ENCODE measurements at regions not wholly inside any gene's neighbourhood (a gene's known extent, or its start where the extent isn't known, plus 50 kb on each side); places are given as distances from the start of the nearest gene placed in this dataset.

DNA sequence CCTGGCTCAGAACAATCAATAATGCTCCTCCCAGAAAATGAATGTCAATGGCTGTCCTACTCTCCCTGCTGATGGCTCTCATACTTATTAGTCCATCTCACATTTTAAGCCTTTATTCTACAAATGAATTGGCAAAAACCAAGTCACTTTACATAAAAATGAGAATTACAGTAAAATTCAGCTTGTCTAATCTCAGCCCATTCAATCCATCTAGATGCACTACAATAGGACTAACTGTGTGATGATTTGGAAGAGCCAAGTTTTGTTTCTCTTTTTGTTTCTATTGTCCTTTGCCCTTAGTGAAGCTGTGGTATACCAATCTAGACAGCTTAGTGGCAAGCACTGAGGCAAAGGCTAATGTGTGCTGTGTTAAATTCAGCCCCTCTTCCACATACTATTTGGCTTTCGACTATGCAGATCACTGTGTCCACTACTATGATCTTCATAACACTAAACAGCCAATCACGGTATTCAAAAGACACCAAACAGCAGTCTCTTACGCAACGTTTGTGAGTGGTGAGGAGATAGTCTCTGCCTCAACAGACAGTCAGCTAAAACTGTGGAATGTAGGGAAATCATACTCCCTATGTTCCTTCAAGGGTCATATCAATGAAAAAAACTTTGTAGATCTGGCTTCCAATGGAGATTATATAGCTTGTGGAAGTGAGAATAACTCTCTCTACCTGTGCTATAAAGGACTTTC, 140.8 kb upstream of the ZNF462 start:
- no peak overlapping the region for H3K27ac ChIP-seq
- no peaks in the 10 kb centered on the region for H3K36me3 ChIP-seq
- H3K4me3 ChIP-seq: no peak overlapping the region
- no peak for DNase-seq
- no peaks in the 10 kb centered on the region for H3K27me3 ChIP-seq
- H3K4me1 ChIP-seq: peaks cover 0 to 8% (median 7%) of the 10 kb centered on the region in 4 donors
- in situ Hi-C loops (cut with MboI; ENCODE audit: low pct_ligation_motif_present in 1 of 4, low pct_unique_long_range_greater_than_20kb in 1 of 4, low sequenced_read_pairs in 3 of 4): no loop called here
- intact Hi-C loops (cut with DNase I; ENCODE audit: low total_unique reads): no loop called here
- TF ChIP-seq EP300 (IDR thresholded peaks at IDR 0.05; ENCODE audit: low read depth): no peak
- TF ChIP-seq POLR2AphosphoS5 (IDR thresholded peaks at IDR 0.05): no peak
- no peak for TF ChIP-seq POLR2A (IDR thresholded peaks at IDR 0.05)
- TF ChIP-seq CTCF (IDR thresholded peaks at IDR 0.05): no peak
- WGBS, 2 donors (ENCODE audit: low coverage in 1 of 2): 85 to 92% methylated on average over 2 to 4 of the region's 4 CpGs
- no peaks in the 10 kb centered on the region for H3K9me3 ChIP-seq

GRCh38 chr9:106723926-106724325, 139.0 kb upstream of the ZNF462 start:
- in situ Hi-C loops (cut with MboI; ENCODE audit: low pct_ligation_motif_present in 1 of 4, low pct_unique_long_range_greater_than_20kb in 1 of 4, low sequenced_read_pairs in 3 of 4): no loop called here
- TF ChIP-seq CTCF (IDR thresholded peaks at IDR 0.05) (no peak), POLR2AphosphoS5 (IDR thresholded peaks at IDR 0.05) (no peak), POLR2A (IDR thresholded peaks at IDR 0.05) (no peak), EP300 (IDR thresholded peaks at IDR 0.05; ENCODE audit: low read depth) (no peak)
- H3K4me3 ChIP-seq: no peak overlapping the region
- H3K4me1 ChIP-seq: no peaks in the 10 kb centered on the region
- DNase-seq: no peak
- no peak overlapping the region for H3K27ac ChIP-seq
- intact Hi-C loops (cut with DNase I; ENCODE audit: low total_unique reads): no loop called here
- H3K27me3 ChIP-seq: no peaks in the 10 kb centered on the region
- H3K9me3 ChIP-seq: no peaks in the 10 kb centered on the region
- H3K36me3 ChIP-seq: no peaks in the 10 kb centered on the region

DNA sequence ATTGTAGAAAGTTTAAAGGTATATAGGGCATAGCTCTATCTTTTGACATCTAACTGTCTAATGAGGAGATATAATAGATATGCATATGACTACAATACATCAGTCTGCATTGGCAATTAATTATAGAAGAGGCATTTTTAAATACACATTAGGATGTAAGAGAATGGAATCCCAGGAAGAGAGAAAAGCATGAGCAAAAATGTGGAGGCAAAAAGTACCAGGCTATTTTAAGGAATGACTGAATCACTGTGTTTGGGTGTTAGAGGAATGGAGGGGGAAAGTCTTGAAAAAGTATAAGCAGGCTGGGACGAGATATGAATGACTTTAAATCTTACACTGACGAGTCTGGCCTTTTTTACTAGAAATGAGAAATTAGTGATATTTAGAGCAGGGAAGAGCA, 138.4 kb upstream of the ZNF462 start:
- in situ Hi-C loops (cut with MboI; ENCODE audit: low pct_ligation_motif_present in 1 of 4, low pct_unique_long_range_greater_than_20kb in 1 of 4, low sequenced_read_pairs in 3 of 4) (no loop called here), intact Hi-C loops (cut with DNase I; ENCODE audit: low total_unique reads) (no loop called here)
- no peak for DNase-seq
- no peak overlapping the region for H3K4me3 ChIP-seq
- H3K36me3 ChIP-seq: no peaks in the 10 kb centered on the region
- TF ChIP-seq POLR2A (IDR thresholded peaks at IDR 0.05) (no peak), EP300 (IDR thresholded peaks at IDR 0.05; ENCODE audit: low read depth) (no peak), POLR2AphosphoS5 (IDR thresholded peaks at IDR 0.05) (no peak), CTCF (IDR thresholded peaks at IDR 0.05) (no peak)
- no peaks in the 10 kb centered on the region for H3K9me3 ChIP-seq
- 73 to 75% methylated on average over 2 of the region's 2 CpGs for WGBS, 2 donors (ENCODE audit: low coverage in 1 of 2)
- no peaks in the 10 kb centered on the region for H3K27me3 ChIP-seq
- H3K27ac ChIP-seq: no peak overlapping the region
- H3K4me1 ChIP-seq: no peaks in the 10 kb centered on the region

DNA sequence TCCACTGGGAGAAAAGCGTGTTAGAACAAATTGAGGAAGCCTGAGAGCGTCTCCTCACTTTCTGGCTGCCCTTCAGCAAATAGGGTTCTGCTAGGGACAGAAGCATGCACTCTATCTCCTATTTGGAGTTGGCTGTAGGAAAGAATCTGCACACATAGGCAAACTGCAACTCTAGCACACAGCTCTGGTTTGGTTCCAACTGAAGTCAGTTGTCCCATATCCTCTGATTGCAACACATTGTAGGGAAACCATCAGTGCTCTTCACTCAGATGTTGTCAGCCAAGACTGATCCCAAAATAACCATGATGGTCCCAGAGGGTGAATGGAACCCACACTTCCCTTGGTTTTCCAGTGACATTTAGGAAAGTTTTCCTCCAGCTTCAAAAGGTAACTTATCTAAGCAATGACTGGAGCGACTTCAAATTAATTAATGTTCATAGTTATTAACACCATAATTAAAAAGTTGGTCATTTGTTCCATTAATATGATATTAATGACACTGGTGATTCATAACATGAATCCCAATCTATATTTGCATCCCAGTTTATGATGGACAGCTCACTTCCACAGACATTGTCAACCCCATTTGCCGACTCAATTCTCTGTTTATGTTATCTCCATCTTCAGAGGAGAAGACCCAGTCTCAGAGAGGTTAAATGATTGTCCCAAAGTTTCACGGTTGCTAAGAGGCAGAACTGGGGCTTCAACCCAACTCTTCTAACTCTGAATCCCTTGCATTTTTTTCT, 136.7 kb upstream of the ZNF462 start:
- no peak overlapping the region for H3K27ac ChIP-seq
- in situ Hi-C loops (cut with MboI; ENCODE audit: low pct_ligation_motif_present in 1 of 4, low pct_unique_long_range_greater_than_20kb in 1 of 4, low sequenced_read_pairs in 3 of 4): no loop called here
- 85 to 88% methylated on average over 5 of the region's 5 CpGs for WGBS, 2 donors (ENCODE audit: low coverage in 1 of 2)
- DNase-seq: no peak
- H3K36me3 ChIP-seq: no peaks in the 10 kb centered on the region
- no peaks in the 10 kb centered on the region for H3K9me3 ChIP-seq
- H3K27me3 ChIP-seq: no peaks in the 10 kb centered on the region
- H3K4me1 ChIP-seq: no peaks in the 10 kb centered on the region
- no peak overlapping the region for H3K4me3 ChIP-seq
- intact Hi-C loops (cut with DNase I; ENCODE audit: low total_unique reads): no loop called here
- TF ChIP-seq POLR2A (IDR thresholded peaks at IDR 0.05) (no peak), CTCF (IDR thresholded peaks at IDR 0.05) (no peak), EP300 (IDR thresholded peaks at IDR 0.05; ENCODE audit: low read depth) (no peak), POLR2AphosphoS5 (IDR thresholded peaks at IDR 0.05) (no peak)
